Neuronal stem cell (in vitro differentiated cells): ENCODE measurements at regions not wholly inside any gene's neighbourhood (a gene's known extent, or its start where the extent isn't known, plus 50 kb on each side); places are given as distances from the start of the nearest gene placed in this dataset.

Experiments
- DNase-seq: peaks from one replicate; pipeline ENCODE4 v3.0.0-alpha.2; 2013; ENCODE audit warnings: low spot score
- H2AFZ ChIP-seq: one replicate; pipeline ENCODE4 v1.6.1; 2013; ENCODE audit warnings: mild to moderate bottlenecking, low read length, inconsistent platforms
- H2AK5ac ChIP-seq: 2 replicates; pipeline ENCODE4 v1.6.1; 2013; ENCODE audit warnings: low read depth, mild to moderate bottlenecking, inconsistent platforms, low read length, moderate library complexity, mixed read lengths
- H2BK120ac ChIP-seq: 2 replicates; pipeline ENCODE4 v1.6.1; 2013; ENCODE audit warnings: low read depth, mild to moderate bottlenecking, inconsistent platforms, low read length, moderate library complexity, mixed read lengths
- H2BK12ac ChIP-seq: one replicate; pipeline ENCODE4 v1.6.1; 2013; ENCODE audit warnings: low read length, inconsistent platforms
- H2BK15ac ChIP-seq: 2 replicates; pipeline ENCODE4 v1.6.1; 2013; ENCODE audit warnings: mild to moderate bottlenecking, low read length, inconsistent platforms, mixed read lengths
- H2BK5ac ChIP-seq: one replicate; pipeline ENCODE4 v1.6.1; 2013; ENCODE audit warnings: inconsistent platforms, mild to moderate bottlenecking, low read length, moderate library complexity
- H3K14ac ChIP-seq: one replicate; pipeline ENCODE4 v1.6.1; 2013; ENCODE audit warnings: low read length, inconsistent platforms
- H3K18ac ChIP-seq: 2 replicates; pipeline ENCODE4 v1.6.1; 2013; ENCODE audit warnings: low read length, inconsistent platforms
- H3K23ac ChIP-seq: 2 replicates; pipeline ENCODE4 v1.6.1; 2013; ENCODE audit warnings: low read depth, mild to moderate bottlenecking, mixed read lengths, low read length, inconsistent platforms; ENCODE audit not compliant: poor library complexity
- H3K27ac ChIP-seq: replicated peaks from 3 replicates; pipeline ENCODE4 v1.5.1; 2013; ENCODE audit warnings: low read length, inconsistent platforms
- H3K27me3 ChIP-seq, 3 experiments: 2 replicates each; pipeline ENCODE4 v1.6.1; 2013; ENCODE audit warnings: low read length in 3 of 3, mild to moderate bottlenecking in 2 of 3, inconsistent platforms in 1 of 3, low read depth in 1 of 3, mixed read lengths in 1 of 3, moderate library complexity in 1 of 3; ENCODE audit not compliant: control insufficient read depth in 3 of 3, insufficient read depth in 3 of 3
- H3K36me3 ChIP-seq, 2 donors: replicated peaks in 1 of 2; 2 replicates each; pipeline ENCODE4 v1.6.1; 2013; ENCODE audit warnings: low read length in 2 of 2; ENCODE audit not compliant: control insufficient read depth in 2 of 2, insufficient read depth in 2 of 2
- H3K4ac ChIP-seq: 2 replicates; pipeline ENCODE4 v1.6.1; 2013; ENCODE audit warnings: inconsistent platforms, mild to moderate bottlenecking, low read length, moderate library complexity
- H3K4me1 ChIP-seq, 2 donors: 1 replicate in 1 of 2; 2 replicates in 1 of 2; pipeline ENCODE4 v1.6.1; 2013; ENCODE audit warnings: low read length in 2 of 2, low read depth in 1 of 2; ENCODE audit not compliant: control insufficient read depth in 2 of 2, insufficient read depth in 1 of 2
- H3K4me2 ChIP-seq: one replicate; pipeline ENCODE4 v1.6.1; 2013; ENCODE audit warnings: mild to moderate bottlenecking, low read length, inconsistent platforms; ENCODE audit not compliant: insufficient read depth, poor library complexity, severe bottlenecking
- H3K4me3 ChIP-seq, 2 donors: 2 replicates each; pipeline ENCODE4 v1.5.1; 2013; ENCODE audit warnings: low read length in 2 of 2, mild to moderate bottlenecking in 2 of 2, inconsistent platforms in 1 of 2, moderate library complexity in 1 of 2
- H3K79me1 ChIP-seq: one replicate; pipeline ENCODE4 v1.6.1; 2013; ENCODE audit warnings: low read depth, mild to moderate bottlenecking, inconsistent platforms, low read length, moderate library complexity
- H3K9ac ChIP-seq: one replicate; pipeline ENCODE4 v1.6.1; 2013; ENCODE audit warnings: mild to moderate bottlenecking, low read depth, low read length, inconsistent platforms; ENCODE audit not compliant: poor library complexity
- H3K9me3 ChIP-seq, 2 donors: replicated peaks in 1 of 2; 2 replicates each; pipeline versions ENCODE3 to v1.6.1; 2013; ENCODE audit warnings: low read length in 2 of 2, mild to moderate bottlenecking in 2 of 2, inconsistent platforms in 1 of 2, low read depth in 1 of 2, mixed read lengths in 1 of 2, moderate library complexity in 1 of 2; ENCODE audit not compliant: control insufficient read depth in 2 of 2, insufficient read depth in 1 of 2
- H4K8ac ChIP-seq: one replicate; pipeline ENCODE4 v1.6.1; 2013; ENCODE audit warnings: low read depth, mild to moderate bottlenecking, inconsistent platforms, low read length, moderate library complexity
- H4K91ac ChIP-seq: one replicate; pipeline ENCODE4 v1.6.1; 2013; ENCODE audit warnings: low read length, low read depth, mild to moderate bottlenecking, inconsistent platforms; ENCODE audit not compliant: poor library complexity
- WGBS, 2 donors: extraction: QIAGEN DNeasy Blood & Tissue Kit; methylation state at CpG; one replicate each; pipeline ENCODE4 v1.1.7; 2013; ENCODE audit warnings: missing lambda C conversion rate in 2 of 2, mixed read lengths in 1 of 2; ENCODE audit not compliant: insufficient read length in 2 of 2, insufficient replicate concordance in 1 of 2; ENCODE audit errors: extremely low coverage in 2 of 2; 5-methylcytosine and 5-hydroxymethylcytosine counted together

DNA sequence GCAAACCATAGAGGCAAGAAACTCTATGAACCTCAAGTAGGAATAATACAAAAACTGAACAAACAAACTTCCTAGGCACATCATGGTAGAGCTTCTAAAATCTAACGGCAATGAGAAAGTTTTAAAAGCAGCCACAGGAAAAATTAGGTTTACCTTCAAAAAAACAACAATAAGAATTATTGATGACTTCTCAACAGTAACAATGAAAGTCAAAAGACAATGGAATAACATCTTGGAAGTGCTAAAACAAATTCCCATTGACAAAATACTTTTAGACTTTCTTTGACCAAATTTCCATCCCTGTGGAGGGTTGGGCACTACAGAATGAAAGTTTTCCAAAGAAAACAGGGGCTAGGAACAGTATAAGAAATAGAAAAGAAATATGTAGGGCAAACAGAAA is 222.9 kb upstream of the ERCC4 start:
- Histone ChIP-seq H3K4me3 (no peak overlapping the region), H2AFZ (no peak overlapping the region), H2BK5ac (no peak overlapping the region), H3K27ac (no peak overlapping the region), H2BK15ac (no peak overlapping the region), H3K36me3 (no peaks in the 10 kb centered on the region), H3K4me2 (no peak overlapping the region), H3K23ac (no peak overlapping the region), H4K91ac (no peak overlapping the region), H2BK120ac (no peak overlapping the region), H3K18ac (no peak overlapping the region), H3K4ac (no peak overlapping the region), H3K79me1 (no peaks in the 10 kb centered on the region), H3K27me3 (no peaks in the 10 kb centered on the region), H3K4me1 (no peaks in the 10 kb centered on the region), H3K14ac (no peak overlapping the region), H2AK5ac (no peak overlapping the region), H4K8ac (no peak overlapping the region), H3K9ac (no peak overlapping the region), H3K9me3 (peaks cover 0 to 1% of the 10 kb centered on the region in 2 donors), H2BK12ac (no peak overlapping the region)
- no peak for DNase-seq
- WGBS, 2 donors = no CpG with 5 or more reads among the region's 1 CpG

DNA sequence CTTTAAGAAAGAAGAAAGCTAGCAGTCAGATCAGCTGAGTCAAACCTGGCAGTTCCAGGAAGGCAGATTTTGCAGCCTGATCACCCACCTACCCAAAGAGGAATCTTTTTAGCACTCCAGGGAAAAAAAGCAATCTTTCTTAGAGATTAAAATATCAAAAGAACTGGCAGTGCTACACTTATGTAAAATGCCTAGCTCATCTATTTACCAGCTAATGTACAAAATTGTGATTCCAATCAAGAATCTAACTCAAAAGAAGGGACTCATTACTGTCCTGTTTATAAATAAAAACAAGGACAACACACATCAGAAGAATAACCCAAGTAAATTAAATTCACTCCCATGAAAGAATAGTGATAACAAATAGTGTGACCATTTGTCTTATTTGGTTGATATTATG is 222.4 kb upstream of the ERCC4 start:
- Histone ChIP-seq H2BK120ac (no peak overlapping the region), H3K9ac (no peak overlapping the region), H2AFZ (no peak overlapping the region), H3K79me1 (no peaks in the 10 kb centered on the region), H3K4me2 (no peak overlapping the region), H4K8ac (no peak overlapping the region), H3K4ac (no peak overlapping the region), H3K27ac (no peak overlapping the region), H3K4me3 (no peak overlapping the region), H4K91ac (no peak overlapping the region), H3K36me3 (no peaks in the 10 kb centered on the region), H3K23ac (no peak overlapping the region), H2BK5ac (no peak overlapping the region), H3K14ac (no peak overlapping the region), H3K9me3 (peaks cover 0 to 1% of the 10 kb centered on the region in 2 donors), H3K18ac (no peak overlapping the region), H3K27me3 (no peaks in the 10 kb centered on the region), H2BK15ac (no peak overlapping the region), H2BK12ac (no peak overlapping the region), H3K4me1 (no peaks in the 10 kb centered on the region), H2AK5ac (no peak overlapping the region)
- DNase-seq = no peak

DNA sequence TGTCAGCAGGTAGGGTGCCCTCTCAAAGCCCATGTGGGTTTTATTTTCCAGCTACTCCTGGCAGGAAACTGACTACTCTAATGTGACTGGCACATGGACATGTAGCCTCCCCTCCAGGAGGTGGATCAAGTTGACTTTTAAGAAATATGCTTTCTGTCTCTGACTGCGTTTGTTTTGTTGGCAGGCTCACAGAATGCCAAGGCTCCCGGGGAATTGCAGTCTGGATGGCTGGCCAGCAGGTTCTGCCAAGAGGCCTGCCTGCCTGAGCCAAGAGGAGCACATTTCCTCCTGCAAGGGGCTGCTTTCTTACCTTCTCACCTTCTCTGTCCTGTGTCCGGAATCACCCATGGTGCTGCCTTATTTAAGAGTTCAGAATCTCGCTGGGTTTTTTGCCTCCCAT is 217.3 kb upstream of the ERCC4 start:
- Histone ChIP-seq H2AK5ac (no peak overlapping the region), H2BK15ac (no peak overlapping the region), H3K18ac (no peak overlapping the region), H3K23ac (no peak overlapping the region), H3K9ac (no peak overlapping the region), H4K91ac (no peak overlapping the region), H3K36me3 (no peaks in the 10 kb centered on the region), H3K9me3 (peaks cover 0 to 1% of the 10 kb centered on the region in 2 donors), H2BK120ac (no peak overlapping the region), H3K27me3 (no peaks in the 10 kb centered on the region), H3K4me1 (no peaks in the 10 kb centered on the region), H2AFZ (no peak overlapping the region), H3K79me1 (no peaks in the 10 kb centered on the region), H3K4ac (no peak overlapping the region), H4K8ac (no peak overlapping the region), H3K4me3 (no peak overlapping the region), H3K14ac (no peak overlapping the region), H2BK12ac (no peak overlapping the region), H2BK5ac (no peak overlapping the region), H3K27ac (no peak overlapping the region), H3K4me2 (no peak overlapping the region)
- no CpG with 5 or more reads among the region's 4 CpGs for WGBS, 2 donors
- DNase-seq = no peak

DNA sequence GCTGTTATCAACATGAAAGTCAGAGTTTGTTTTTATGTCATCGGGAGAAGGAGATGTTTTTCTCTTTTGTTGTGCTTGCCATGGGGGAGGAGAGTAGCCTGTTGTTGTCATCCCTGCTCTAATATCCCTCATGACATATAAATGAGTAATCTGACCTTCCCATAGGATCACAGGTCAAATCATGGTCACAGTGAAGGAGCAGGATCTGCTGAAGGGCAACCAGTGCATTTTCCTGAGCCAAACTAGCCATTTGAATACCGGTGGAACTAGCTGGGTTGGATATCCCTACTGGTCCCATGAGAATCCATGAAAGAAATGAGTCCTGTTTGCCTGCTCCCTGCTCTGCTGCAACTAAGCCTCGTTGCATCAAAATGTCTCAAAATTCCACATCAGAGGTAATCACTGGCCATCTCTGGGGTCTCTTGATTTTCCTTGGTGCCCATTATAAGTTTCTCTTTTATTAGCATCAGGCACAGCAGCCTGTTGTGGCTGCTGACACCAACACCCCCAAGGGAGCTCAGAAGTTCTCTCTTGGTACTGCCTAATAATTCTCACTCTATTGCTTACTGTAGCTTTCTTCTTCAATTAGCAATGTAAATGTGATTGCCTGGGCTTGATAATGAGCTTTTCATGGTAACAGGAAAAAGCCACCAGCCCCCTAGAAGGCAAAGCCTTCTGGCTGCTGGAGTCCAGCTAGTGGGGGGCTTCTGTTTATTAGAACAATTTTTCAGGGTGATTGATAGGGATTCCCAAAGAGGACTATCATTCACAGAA is 211.4 kb upstream of the ERCC4 start:
- H3K4ac ChIP-seq = no peak overlapping the region
- no peak overlapping the region for H4K8ac ChIP-seq
- no peaks in the 10 kb centered on the region for H3K27me3 ChIP-seq
- H4K91ac ChIP-seq = no peak overlapping the region
- H2AK5ac ChIP-seq = no peak overlapping the region
- no peak overlapping the region for H2BK15ac ChIP-seq
- H2BK5ac ChIP-seq = no peak overlapping the region
- H2AFZ ChIP-seq = no peak overlapping the region
- peaks cover 0 to 2% of the 10 kb centered on the region in 2 donors for H3K4me1 ChIP-seq
- H3K4me3 ChIP-seq = no peak overlapping the region
- H3K18ac ChIP-seq = no peak overlapping the region
- H3K9ac ChIP-seq = no peak overlapping the region
- no peak for DNase-seq
- no peaks in the 10 kb centered on the region for H3K79me1 ChIP-seq
- no peak overlapping the region for H2BK120ac ChIP-seq
- WGBS, 2 donors = no CpG with 5 or more reads among the region's 3 CpGs
- no peak overlapping the region for H3K27ac ChIP-seq
- no peak overlapping the region for H3K14ac ChIP-seq
- no peaks in the 10 kb centered on the region for H3K36me3 ChIP-seq
- H3K4me2 ChIP-seq = no peak overlapping the region
- no peak overlapping the region for H2BK12ac ChIP-seq
- H3K23ac ChIP-seq = no peak overlapping the region
- peaks cover 0 to 1% of the 10 kb centered on the region in 2 donors for H3K9me3 ChIP-seq
